Activated CD8-positive, alpha-beta T cell treated with anti-CD3 and anti-CD28 coated beads for 36 hours (primary cell): ENCODE measurements at regions not wholly inside any gene's neighbourhood (a gene's known extent, or its start where the extent isn't known, plus 50 kb on each side); places are given as distances from the start of the nearest gene placed in this dataset.
"Not testable (repeated sequence)": the region's sequence is repeated elsewhere in the genome, so short reads cannot be mapped to it uniquely, and the experiment has no call there.

ENCODE experiments used
- ATAC-seq: fragments of 200-7000 bp; cut with Tn5 transposase; one replicate; pipeline ENCODE4 v1.10.0; 2021; ENCODE audit warnings: mild to moderate bottlenecking, moderate library complexity
- CTCF ChIA-PET: fragments of 350-600 bp; sonication (Branson Sonifier 250); formaldehyde crosslinking; loops from one replicate; lab custom pipeline; 2021; ENCODE audit warnings: antibody characterized with exemption; lab: Charles Lee
- POLR2A ChIA-PET: fragments of 350-600 bp; sonication (Branson Sonifier 250); formaldehyde crosslinking; loops from one replicate; lab custom pipeline; 2021; ENCODE audit warnings: antibody characterized with exemption; lab: Charles Lee
- DNase-seq: peaks from one replicate; pipeline ENCODE4 v3.0.0-alpha.2; 2020
- H3K27ac Mint-ChIP-seq: one replicate; pipeline ENCODE4 v1.8.0; 2021; ENCODE audit warnings: mild to moderate bottlenecking, mixed read lengths
- H3K27me3 Mint-ChIP-seq: one replicate; pipeline ENCODE4 v1.8.0; 2021; ENCODE audit warnings: mixed read lengths
- H3K36me3 Mint-ChIP-seq: one replicate; pipeline ENCODE4 v1.8.0; 2021; ENCODE audit warnings: low read depth, mixed read lengths
- H3K4me1 Mint-ChIP-seq: one replicate; pipeline ENCODE4 v1.8.0; 2021; ENCODE audit warnings: low read depth, mixed read lengths
- H3K4me3 Mint-ChIP-seq: one replicate; pipeline ENCODE4 v1.8.0; 2021; ENCODE audit warnings: mild to moderate bottlenecking, moderate library complexity, mixed read lengths
- H3K9me3 Mint-ChIP-seq: one replicate; pipeline ENCODE4 v1.8.0; 2021; ENCODE audit warnings: mixed read lengths
- intact Hi-C: fragments of 100-400 bp; cut with micrococcal nuclease; formaldehyde crosslinking; loops from one replicate; pipeline ENCODE4 v1.10.0; 2022
- TF ChIP-seq, protein P1 (sequence below): fragments of 200-600 bp; IDR thresholded peaks from one replicate; pipeline ENCODE4 v1.8.0; 2022; ENCODE audit warnings: antibody characterized with exemption, mild to moderate bottlenecking

DNA sequence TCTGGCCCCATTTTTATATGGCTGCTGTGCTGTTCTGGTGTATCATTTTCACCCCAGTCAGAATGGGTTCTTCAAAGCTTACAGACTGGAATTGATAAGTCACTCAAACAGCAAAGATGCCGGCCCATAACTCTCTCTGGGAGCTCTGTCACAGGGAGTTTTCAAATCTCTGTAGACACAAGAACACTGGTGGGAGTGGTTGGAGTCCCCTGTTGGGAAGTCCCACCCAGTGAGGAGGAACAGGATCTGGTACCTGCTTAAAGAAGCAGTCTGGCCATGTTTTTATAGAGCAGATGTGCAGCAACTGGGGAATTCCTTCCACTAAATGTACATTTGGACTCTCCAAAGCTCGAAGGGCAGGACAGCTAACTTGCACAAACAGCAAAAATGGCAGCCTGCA, 69.3 kb upstream of the UGT2B7 start:
- H3K4me1 Mint-ChIP-seq, result no peaks in the 10 kb centered on the region
- H3K36me3 Mint-ChIP-seq, result no peaks in the 10 kb centered on the region
- no peaks in the 10 kb centered on the region for H3K9me3 Mint-ChIP-seq
- DNase-seq (no peak), ATAC-seq (no peak)
- no peaks in the 10 kb centered on the region for H3K27me3 Mint-ChIP-seq
- intact Hi-C loops, result no loop called here
- TF ChIP-seq, protein P1, sequence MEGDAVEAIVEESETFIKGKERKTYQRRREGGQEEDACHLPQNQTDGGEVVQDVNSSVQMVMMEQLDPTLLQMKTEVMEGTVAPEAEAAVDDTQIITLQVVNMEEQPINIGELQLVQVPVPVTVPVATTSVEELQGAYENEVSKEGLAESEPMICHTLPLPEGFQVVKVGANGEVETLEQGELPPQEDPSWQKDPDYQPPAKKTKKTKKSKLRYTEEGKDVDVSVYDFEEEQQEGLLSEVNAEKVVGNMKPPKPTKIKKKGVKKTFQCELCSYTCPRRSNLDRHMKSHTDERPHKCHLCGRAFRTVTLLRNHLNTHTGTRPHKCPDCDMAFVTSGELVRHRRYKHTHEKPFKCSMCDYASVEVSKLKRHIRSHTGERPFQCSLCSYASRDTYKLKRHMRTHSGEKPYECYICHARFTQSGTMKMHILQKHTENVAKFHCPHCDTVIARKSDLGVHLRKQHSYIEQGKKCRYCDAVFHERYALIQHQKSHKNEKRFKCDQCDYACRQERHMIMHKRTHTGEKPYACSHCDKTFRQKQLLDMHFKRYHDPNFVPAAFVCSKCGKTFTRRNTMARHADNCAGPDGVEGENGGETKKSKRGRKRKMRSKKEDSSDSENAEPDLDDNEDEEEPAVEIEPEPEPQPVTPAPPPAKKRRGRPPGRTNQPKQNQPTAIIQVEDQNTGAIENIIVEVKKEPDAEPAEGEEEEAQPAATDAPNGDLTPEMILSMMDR, result no peak
- H3K27ac Mint-ChIP-seq, result no peak overlapping the region
- POLR2A ChIA-PET, result no interaction called here
- CTCF ChIA-PET, result no interaction called here
- H3K4me3 Mint-ChIP-seq, result no peak overlapping the region

DNA sequence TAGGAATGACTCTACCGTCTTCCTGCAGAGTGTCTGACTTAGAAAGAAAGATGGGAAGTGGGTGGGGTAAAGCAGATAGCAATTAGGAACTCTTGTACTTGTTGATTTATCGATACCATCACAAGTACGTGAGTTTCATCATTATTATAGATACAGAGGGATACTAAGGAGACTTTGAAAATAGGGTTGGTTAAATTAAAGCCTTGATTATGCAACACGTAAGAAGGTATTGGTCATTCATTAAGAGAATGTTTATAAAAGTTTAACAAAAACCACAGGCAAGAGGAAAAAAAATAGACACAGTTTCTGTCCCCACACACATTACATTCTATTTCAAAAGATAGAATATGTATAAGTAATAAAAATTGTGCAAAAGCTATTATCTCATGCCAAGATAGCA, 65.9 kb upstream of the UGT2B7 start:
- Mint-ChIP-seq H3K27me3 (no peaks in the 10 kb centered on the region), H3K36me3 (no peaks in the 10 kb centered on the region), H3K9me3 (peaks cover 7% of the 10 kb centered on the region), H3K4me1 (no peaks in the 10 kb centered on the region), H3K27ac (no peak overlapping the region), H3K4me3 (no peak overlapping the region)
- intact Hi-C loops, result no loop called here
- TF ChIP-seq, protein P1, result no peak
- ATAC-seq, result no peak
- ChIA-PET POLR2A (no interaction called here), CTCF (no interaction called here)
- DNase-seq, result no peak

DNA sequence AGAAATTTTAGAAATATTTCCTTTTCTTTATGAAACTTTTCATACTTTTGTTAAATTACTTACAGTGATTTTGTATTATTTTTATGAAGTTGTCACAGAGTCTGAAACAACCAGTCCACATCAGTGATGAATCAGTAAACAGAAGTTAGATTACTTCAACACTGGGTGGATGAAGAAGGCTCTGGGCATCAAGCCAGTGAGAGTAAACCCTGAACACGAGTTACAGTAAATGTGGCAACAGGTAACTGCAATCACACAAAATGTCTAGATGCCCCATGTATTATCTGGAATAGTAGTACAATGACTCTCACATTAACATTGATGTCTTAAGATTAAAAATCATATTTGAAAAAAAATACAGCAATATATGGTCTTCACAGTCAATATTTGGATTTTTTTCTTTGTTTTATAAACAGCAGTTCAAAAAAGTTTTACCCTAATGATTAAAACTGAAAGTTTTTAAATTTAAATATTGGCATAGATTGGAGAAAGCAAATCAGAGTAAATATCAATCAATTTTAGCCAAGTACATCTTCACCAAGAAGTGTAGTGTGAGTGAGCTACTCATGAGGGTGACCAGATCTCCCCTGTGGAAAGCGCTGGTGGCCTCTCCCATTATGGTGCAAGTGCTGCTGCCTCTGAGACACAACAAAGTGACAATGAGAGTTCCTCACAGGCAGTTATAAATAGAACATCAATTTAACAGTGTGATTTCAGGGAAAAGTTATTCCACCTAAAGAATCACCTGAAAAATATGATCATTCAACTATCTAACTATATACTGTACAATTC, 63.2 kb upstream of the UGT2B7 start:
- CTCF ChIA-PET, result no interaction called here
- Mint-ChIP-seq H3K36me3 (no peaks in the 10 kb centered on the region), H3K27ac (no peak overlapping the region), H3K9me3 (peaks cover 10% of the 10 kb centered on the region), H3K4me1 (no peaks in the 10 kb centered on the region), H3K27me3 (no peaks in the 10 kb centered on the region), H3K4me3 (no peak overlapping the region)
- TF ChIP-seq, protein P1, result no peak
- POLR2A ChIA-PET, result no interaction called here
- ATAC-seq (no peak), DNase-seq (no peak)
- intact Hi-C loops, result no loop called here

DNA sequence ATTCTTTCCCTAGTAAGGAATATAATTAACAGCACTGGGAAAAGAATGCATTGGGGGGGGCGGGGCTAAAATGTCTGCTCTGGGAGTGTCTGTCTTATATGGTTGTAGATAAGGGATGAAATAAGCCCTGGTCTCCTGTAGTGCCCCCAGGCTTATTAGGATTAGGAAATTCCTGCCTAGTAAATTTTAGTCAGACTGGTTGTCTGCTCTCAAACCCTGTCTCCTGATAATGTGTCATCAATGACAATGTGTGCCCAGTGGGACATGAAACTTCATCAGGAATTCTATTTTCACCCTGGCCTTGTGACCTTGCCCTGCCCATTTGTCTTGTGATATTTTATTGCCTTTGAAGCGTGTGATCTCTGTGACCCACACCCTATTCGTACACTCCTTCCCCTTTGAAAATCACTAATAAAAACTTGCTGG, 61.9 kb upstream of the UGT2B7 start:
- ATAC-seq, POLR2A ChIA-PET, H3K4me1 Mint-ChIP-seq, CTCF ChIA-PET, H3K36me3 Mint-ChIP-seq, H3K27me3 Mint-ChIP-seq, H3K27ac Mint-ChIP-seq, intact Hi-C loops, DNase-seq, H3K4me3 Mint-ChIP-seq: not testable (repeated sequence)
- peaks cover 10% of the 10 kb centered on the region for H3K9me3 Mint-ChIP-seq

DNA sequence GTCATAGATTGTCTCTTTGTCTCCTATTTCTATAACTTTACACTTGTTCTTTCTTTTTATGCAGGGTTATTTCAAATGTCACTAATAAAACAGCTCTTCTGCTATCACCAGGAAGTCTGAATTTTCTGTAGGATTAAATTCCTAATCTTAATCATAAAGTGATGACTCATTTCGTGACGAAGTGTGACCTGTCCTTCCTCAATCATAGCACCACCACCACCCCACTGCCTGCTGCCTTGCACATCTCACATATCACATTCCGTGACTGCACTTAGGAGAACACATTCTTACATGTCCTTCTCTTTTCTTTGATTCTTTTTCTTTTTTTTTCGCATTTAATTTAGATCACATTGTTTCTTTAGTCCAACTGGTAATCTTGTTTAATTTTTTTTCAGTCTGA, 57.7 kb upstream of the UGT2B7 start:
- DNase-seq (no peak), ATAC-seq (no peak)
- ChIA-PET CTCF (no interaction called here), POLR2A (no interaction called here)
- Mint-ChIP-seq H3K27ac (no peak overlapping the region), H3K36me3 (no peaks in the 10 kb centered on the region), H3K27me3 (no peaks in the 10 kb centered on the region), H3K9me3 (peaks cover 10% of the 10 kb centered on the region), H3K4me1 (no peaks in the 10 kb centered on the region), H3K4me3 (no peak overlapping the region)
- intact Hi-C loops, result no loop called here
- TF ChIP-seq, protein P1, result no peak
